C4-2B (cell line): ENCODE measurements at regions not wholly inside any gene's neighbourhood (a gene's known extent, or its start where the extent isn't known, plus 50 kb on each side); places are given as distances from the start of the nearest gene placed in this dataset.
A peak's percentile ranks its signal among the peaks of the same experiment; 100 is the strongest.

ENCODE experiments used
- H3K27ac ChIP-seq: fragments of 450-650 bp; 2 replicates; pipeline ENCODE4 v1.5.1; 2017
- ZFX ChIP-seq: fragments of 450-650 bp; IDR thresholded peaks from 2 replicates; pipeline ENCODE4 v1.6.1; 2017
- TF ChIP-seq, protein P1 (sequence below): fragments of 450-650 bp; conservative IDR thresholded peaks from 2 replicates; pipeline ENCODE4 v1.5.1; 2017; ENCODE audit warnings: mild to moderate bottlenecking

DNA sequence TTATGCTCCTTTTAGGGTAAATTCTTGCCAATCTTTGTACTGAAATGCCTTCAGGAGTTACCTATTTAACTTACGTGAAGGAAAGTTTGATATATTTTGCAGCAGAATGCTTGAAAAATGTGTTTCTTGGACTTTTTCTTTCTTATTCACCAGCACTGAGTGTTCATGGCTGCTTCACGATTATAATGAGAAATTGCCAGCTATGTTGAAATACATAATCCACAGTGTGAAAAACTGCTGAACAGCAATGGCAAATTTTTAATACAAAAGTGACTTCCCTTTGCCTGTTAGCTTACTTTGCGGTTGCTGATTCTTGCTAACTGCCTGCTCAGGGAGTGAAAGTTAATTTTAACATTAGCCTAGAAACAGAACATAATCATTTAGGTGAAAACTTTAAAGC lies 153.8 kb upstream of the SLC4A4 start:
- TF ChIP-seq, protein P1, sequence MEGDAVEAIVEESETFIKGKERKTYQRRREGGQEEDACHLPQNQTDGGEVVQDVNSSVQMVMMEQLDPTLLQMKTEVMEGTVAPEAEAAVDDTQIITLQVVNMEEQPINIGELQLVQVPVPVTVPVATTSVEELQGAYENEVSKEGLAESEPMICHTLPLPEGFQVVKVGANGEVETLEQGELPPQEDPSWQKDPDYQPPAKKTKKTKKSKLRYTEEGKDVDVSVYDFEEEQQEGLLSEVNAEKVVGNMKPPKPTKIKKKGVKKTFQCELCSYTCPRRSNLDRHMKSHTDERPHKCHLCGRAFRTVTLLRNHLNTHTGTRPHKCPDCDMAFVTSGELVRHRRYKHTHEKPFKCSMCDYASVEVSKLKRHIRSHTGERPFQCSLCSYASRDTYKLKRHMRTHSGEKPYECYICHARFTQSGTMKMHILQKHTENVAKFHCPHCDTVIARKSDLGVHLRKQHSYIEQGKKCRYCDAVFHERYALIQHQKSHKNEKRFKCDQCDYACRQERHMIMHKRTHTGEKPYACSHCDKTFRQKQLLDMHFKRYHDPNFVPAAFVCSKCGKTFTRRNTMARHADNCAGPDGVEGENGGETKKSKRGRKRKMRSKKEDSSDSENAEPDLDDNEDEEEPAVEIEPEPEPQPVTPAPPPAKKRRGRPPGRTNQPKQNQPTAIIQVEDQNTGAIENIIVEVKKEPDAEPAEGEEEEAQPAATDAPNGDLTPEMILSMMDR, result no peak
- TF ChIP-seq ZFX, result no peak
- no peak overlapping the region for H3K27ac ChIP-seq

DNA sequence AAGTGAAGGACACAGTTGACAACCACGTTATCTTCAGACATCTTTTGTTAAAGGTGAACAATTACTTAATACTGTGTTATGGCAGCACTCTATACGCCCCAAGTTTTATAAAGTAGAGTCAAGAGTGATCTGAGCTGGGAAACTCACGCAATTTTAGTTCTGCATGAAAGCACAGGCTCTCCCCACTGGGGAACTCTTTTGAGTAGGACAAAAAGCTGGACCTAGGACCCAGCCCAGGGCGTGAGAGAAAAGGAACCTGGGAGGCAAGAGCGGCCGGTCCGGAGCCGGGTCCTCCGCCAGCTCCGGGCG lies 152.6 kb upstream of the SLC4A4 start:
- no peak for TF ChIP-seq ZFX
- TF ChIP-seq, protein P1, result no peak
- H3K27ac ChIP-seq, result peak overlapping the region; percentile 82

DNA sequence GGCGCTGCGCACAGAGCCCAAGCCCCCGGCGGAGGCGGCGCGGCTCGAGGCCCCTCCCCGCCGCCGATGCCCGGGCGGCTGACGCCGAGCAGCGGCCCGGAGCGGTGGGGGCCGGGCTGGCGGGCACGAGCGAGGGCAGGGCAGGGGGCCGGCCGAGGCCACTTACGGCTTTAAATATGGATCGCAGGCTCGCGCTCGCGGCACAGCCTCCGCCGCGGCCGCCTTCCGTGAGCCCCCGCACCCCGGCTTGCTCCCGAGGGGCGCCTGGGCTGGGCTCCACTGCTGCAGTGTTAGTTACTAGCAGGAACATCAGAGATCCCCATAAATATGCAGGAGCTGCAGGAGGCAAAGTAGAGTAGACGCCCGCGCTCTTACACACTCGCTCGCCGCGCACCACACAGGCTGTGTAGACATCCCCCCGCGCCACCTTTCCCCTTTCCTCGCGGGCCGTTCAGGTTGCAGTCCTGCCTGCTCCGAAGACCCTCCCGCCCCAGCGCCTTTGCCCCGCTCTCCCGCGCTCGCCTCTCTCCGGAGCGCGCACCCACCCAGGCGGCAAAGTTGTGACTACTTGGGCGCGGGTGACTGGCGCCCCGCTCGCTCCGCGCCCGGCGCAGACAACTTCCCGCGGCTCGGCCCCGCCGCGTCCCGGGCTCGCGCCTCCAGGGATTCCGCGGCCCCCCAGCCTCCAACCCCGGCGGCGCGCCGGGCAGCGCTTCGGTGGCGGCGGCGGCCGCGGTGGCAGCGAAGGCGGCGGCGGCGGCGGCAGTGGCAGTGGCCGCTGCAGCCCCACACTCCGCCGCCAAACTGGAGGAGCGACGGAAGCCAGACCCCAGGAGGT lies 152.0 kb upstream of the SLC4A4 start:
- H3K27ac ChIP-seq, result peak overlapping the region; percentile 82
- TF ChIP-seq, protein P1, result no peak
- TF ChIP-seq ZFX, result no peak

DNA sequence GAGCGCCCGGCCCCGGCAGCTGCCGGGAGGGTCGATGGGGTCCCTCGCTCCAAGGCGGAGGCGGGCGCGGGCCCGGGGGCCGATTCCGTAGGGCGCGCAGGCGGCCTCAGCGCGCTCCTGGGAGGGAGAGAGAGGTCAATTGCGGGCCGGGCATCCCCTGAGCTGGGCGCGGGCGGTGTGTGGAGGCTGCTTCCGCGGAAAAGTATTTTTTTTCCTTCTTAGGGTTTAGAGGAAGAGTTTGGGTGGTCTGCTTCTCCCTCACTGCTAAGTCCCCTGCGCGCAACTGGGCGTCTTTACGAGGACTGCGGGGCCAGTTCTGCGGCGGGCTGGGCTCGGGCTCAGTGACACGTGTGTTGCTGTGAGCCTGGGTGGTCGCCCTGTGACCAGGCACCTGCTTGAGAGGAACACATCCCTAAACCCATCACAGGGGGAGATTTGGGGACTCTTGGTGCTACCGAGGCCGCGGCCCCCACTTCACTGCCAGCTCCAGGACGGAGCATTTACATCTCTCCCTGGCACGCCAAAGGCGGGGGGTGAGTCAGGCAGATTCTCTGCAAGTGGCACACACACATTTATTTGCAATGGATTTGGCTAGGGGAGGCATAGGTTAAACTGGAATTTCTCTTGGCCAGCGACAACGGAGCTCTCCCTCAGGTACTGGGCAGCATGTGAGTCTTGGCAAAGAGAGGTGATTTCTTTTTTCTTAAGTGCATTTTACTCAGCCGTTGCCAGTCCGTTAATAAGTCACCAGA lies 151.2 kb upstream of the SLC4A4 start:
- peak overlapping the region; percentile 82 for H3K27ac ChIP-seq
- TF ChIP-seq ZFX, result 0 out of 2 replicates have a peak, but pooled peaks have one; percentile 39
- TF ChIP-seq, protein P1, result no peak

DNA sequence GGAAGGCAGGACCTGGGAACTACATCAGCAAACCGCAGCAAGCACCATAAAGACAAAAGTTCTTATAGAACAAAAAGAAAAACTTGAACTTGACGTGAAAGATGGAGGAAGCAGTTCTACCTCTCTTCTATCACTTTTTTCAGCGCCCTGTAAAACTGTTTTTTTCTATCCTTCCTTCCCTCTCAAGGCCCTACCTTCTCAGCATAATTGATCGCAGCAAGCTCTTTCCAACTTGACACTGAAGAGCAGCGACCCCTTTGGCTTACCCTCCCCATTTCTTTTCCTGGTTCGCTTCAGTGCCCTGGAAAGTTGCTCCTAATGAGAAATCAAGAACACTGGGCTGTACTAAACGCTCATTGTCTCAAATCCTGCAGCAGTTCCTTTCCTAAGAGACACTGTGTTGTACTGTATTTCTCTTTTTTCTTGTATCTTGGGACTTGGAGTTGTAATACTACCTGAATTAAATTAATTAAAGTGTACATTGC lies 150.6 kb upstream of the SLC4A4 start:
- peak overlapping the region; percentile 82 for H3K27ac ChIP-seq
- no peak for TF ChIP-seq ZFX
- TF ChIP-seq, protein P1, result no peak

DNA sequence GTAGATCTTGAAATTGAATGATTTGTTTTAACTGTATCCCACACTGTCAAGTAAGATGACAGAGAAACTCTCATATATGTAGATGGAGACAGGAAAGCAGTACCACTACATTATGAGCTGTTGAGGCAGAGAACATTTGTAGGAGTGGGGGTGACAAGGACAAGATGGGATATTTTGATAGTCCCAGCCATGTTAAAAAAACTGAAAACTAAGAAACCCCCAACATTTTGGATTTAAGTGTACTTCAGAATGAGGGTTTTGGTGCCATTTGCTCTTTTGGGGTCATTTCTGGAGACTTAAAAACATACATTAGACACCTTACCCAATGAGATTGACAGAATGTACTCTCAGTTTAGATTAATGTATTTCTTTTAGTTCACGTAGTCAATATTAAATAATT lies 149.9 kb upstream of the SLC4A4 start:
- TF ChIP-seq, protein P1, result no peak
- no peak for TF ChIP-seq ZFX
- H3K27ac ChIP-seq, result no peak overlapping the region

DNA sequence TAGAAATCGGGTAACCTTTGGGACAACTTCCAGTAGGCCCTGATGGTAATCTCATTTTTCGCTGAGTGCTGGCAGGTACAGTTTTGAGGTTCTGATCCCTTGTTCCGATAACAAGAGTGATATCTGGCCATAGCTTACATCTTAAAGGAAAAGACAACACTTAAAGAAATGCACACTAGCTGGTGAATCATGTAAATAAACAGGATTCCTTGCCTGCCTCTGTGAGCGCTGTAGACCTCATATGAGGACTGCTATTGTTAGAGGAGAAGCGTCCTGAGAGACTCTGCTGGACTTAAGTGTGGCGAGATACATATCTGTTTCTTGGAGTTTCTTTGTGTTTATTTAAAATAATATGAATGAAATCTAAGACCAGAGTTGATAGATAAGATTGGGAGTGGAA lies 149.3 kb upstream of the SLC4A4 start:
- TF ChIP-seq, protein P1, result peak; percentile 41
- TF ChIP-seq ZFX, result no peak

More for the DNA sequence above, 149.3 kb upstream of the SLC4A4 start:
- no peak overlapping the region for H3K27ac ChIP-seq
